Left hindlimb (tissue), 1 donor: ENCODE measurements at regions not wholly inside any gene's neighbourhood (a gene's known extent, or its start where the extent isn't known, plus 50 kb on each side); places are given as distances from the start of the nearest gene placed in this dataset.

Experiments used
- DNase-seq: peaks from one replicate; pipeline ENCODE4 v3.0.0-alpha.2; 2018

DNA sequence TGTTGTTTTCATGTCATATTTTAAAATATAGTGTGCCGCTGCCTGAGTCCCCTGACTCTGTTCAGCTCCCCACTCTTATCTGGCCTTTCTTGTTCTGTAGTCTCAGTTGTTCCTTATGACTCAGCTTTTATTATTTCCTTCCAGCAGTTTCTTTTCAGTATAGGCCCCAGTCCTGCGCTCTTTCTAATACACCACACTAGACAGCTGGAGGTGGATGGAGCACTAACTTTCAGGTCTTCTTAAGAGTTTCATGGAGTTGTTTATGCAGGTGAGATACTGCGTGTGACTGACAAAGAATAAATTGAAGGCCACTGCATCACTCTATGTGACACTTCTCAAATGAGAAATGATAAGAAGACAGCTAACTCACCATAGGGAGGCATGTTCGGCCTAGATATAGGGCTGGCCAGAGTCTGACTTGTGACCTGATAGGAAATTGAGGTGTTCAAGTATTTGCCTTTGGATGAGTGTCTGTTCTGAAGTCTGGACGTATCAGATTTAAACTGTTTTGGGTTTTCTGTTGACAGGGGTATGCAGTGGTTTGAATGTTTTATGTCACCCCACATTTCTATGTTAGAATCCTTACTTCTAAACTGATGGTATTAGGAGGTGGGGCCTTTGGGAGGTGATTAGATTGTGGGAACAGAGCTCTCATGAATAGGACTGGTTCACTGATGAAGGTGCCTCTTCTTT lies 60.8 kb upstream of the CLMN start:
- no peak for DNase-seq

DNA sequence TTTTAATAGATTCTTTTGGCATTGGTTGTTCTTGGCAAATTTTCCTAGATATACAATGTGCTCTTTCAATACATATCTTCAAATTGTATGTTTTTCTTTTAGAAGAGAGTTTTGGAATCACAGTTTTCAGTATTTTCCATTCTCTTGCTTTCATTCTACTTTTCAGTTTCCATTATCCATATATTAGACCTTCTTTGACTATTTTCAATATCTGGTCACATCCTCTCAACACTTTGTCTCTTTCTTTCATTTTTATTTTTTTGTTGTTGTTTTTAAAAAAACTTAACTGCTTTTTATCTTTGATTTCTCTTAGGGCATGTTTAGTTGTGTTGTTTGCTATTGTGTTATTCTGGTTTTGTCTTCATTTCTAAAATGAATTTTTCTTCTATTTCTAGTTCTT lies 59.9 kb upstream of the CLMN start:
- no peak for DNase-seq

DNA sequence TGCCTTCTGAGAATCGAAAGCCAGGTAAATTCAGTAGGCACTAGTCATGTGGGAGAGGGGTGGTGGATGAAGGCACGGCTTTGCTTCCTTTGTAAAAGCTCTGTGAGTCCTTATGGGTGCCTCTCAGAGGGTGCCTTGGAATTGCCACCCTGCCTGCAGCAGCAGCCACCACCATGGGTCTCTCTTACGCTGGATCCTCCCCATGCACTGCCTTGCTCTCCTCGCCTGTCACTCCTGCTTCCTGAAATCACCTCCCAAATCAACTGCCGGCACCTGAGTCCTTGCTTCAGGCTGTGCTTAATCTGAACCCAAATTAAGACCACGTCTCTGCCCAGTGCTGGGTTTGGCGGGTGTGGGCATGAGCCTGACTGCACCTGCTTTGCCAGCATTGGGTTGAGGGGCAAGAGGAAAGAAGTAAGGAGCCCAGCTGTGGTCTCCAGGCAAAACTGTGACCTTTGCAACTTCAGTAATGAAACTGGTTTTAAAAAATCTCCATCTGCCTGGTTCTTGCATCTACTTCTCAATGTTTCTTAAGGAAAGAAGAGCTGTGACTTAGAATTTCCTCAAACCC lies 55.9 kb upstream of the CLMN start:
- no peak for DNase-seq

DNA sequence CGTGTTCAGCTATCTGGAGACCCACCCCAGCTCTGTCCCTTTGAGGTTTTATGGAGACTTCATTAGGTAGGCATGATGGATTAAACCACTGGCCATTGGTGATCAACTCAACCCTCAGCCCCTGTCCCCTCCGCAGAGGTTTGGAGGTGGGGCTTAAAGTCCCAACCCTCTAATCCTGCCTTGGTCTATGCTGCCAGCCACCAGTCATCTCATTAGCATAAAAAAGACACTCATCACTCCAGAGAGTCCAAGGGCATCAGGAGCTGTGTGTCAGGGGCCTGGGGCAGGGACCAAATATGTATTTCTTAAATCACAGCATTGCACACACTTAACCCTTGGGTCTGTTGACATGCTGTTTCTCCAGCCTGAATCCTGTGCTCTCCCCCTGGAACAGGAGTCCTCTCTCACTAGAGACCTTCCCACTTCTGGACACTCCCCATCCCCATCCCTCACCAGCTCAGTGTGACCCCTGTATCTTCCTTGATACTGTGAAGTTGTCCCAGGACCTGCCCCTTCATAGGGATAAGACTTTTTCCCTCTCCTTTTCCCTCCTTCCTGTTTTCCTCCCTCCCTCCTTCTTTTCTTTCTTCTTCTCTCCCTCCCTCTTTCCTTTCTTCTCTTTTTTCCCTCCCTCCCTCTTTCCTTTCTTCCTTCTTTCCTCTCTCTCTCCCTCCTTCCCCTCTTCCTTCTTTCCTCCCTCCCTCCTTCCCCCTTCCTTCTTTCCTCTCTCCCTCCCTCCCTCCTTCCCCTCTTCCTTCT lies 54.7 kb upstream of the CLMN start:
- no peak for DNase-seq

DNA sequence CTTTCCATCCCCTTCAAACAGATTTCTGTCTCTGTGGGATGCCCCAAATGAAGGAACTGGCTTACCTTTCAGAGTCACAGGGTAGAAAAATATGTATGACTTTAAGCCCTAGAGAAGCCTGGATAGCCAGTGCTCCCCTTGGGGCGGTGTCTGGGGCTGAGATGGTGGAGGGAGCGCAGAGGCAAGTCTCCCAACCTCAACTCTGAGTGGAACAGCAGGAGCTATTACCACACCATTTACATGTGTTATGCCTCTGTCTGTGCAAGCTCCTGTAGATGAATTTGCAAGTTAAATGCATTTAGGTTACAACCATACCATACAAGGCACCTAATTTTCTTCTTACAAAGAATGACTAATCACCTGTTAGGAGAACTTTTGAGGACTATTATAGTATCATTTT lies 50.4 kb upstream of the CLMN start:
- DNase-seq = no peak
